GOT3 (cell line): ENCODE measurements at regions not wholly inside any gene's neighbourhood (a gene's known extent, or its start where the extent isn't known, plus 50 kb on each side); places are given as distances from the start of the nearest gene placed in this dataset.
"Not testable (repeated sequence)": the region's sequence is repeated elsewhere in the genome, so short reads cannot be mapped to it uniquely, and the experiment has no call there.

ENCODE experiments used
- DNase-seq: peaks from one replicate; lab custom pipeline; 2025; ENCODE audit warnings: mixed read lengths; lab: John Stamatoyannopoulos, UW

DNA sequence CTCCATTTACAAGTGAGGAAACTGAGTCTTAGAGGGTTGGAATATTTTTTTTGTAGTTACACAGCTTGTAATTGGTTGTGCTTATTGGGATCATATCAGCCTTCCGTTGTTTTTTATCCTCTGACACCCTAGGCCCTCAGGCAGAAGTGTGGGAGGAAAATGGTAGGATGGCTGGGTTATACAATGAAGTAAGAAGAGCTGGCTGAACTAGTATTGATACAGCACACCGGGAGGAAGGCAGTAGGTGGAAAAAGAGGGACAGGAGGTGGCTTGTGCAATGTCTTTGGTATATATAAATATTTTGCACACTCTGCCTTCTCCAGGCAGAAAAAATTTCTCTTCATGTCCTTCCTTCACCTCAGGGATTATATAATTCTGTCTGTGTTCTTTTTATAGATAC is 214.3 kb upstream of the SGO1 start:
- no peak for DNase-seq

DNA sequence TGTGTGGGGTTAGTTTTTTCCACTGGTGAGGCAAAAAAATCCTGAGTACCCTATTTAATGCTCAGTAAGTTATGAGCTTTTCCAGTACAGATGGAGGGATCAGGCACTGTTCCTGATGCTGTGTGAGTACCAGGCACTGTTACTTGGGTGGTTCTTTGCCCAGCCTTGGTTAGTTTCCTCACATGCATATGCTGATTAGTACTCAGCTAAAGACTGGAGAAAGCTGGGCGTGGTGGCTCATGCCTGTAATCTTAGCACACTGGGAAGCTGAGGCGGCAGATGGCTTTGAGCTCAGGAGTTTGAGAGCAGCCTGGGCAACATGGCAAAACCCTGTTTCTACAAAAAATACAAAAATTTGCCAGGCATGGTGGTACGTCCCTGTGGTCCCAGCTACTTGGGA is 210.3 kb upstream of the SGO1 start:
- no peak for DNase-seq

DNA sequence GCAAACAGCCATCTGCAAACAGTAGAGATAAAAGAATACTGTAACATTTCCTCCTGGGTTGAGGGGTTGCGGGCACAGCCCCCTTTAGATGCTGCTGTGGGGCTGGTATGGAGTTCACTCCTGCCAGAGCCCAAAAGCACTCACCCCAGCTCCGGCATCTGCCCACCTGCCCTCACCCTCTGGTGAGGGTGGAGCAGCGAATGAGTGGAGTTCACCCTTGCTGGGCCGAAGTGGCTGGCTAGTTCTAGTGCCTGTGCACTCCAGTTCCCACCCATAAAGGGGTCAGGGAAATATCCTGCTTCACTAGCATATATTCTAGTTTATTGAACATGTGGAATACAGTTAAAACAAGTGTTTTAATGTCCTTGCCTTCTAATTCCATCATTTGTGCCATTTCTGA is 209.7 kb upstream of the SGO1 start:
- no peak for DNase-seq

DNA sequence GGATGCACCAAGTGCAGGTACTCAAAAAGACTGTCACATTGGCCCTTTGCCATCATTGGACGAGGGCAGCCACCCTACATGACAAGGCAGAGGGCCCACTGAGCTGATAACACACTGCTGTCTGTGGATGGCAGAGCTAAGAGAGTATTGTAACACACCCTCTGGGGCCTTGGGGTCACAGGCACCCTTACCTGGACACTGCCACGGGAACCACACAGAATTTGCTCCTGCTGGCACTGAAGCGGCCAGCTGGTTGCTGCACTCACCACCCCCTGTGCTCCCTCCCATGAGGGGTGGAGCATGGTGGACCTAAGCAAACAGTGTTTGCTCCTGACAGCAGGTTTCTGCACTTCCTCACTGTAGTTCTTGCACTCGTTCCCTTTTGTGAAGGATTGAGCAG is 208.2 kb upstream of the SGO1 start:
- DNase-seq: no peak

DNA sequence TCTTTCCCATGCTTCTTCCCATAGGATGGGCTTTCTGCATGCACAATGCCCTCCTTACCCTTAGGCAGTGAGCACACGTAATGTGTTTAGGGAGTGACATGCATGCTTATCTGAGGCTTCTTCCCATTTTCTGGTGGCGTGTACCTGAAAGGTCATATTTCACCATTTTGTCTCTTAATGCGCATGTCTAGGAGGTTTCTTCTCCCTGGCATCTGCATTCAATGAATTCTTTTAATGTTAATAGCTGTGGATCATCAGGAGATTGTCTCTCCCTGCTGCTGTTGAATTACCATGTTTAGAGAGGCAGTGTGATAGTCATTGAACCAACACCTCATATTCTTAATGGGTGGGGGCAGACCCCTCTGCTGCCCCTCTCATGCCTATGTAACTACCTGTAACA is 205.6 kb upstream of the SGO1 start:
- no peak for DNase-seq

DNA sequence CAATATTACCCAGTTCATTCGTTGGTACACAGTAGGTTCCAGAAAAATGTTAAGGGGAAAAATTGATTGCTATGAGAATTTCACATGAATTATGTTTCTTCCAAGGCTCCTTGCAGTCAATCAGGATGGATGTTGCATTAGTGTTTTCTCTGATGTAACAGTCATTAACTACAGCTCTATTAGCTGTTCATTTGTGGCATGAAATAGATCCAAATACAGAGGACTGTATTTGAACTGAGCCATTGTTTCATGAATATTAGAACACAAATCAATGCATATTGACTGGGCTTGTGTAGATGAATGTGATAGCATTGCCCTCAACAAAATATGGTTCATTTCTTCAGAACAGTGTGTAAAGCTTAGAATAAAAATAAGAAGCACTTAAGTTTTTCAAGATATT is 203.0 kb upstream of the SGO1 start:
- no peak for DNase-seq

DNA sequence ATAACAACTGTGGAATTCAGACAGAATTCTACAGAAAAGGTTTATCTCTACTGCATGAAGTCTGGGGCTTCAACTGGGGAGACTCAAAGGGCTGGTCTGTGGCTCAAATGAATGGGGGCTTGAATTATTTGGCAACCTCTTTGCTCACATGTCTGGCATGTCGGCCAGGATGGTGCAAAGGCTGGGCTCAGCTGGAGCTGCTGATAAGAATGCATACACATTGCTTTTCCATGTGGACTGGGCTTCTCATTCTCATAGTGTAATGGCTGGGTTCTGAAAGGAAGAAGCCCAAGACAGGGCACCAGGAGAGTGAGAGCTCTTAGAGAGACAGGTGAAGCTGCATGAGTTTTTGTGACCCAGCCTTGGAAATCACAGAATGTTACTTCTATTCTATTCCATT is 194.3 kb upstream of the SGO1 start:
- no peak for DNase-seq

DNA sequence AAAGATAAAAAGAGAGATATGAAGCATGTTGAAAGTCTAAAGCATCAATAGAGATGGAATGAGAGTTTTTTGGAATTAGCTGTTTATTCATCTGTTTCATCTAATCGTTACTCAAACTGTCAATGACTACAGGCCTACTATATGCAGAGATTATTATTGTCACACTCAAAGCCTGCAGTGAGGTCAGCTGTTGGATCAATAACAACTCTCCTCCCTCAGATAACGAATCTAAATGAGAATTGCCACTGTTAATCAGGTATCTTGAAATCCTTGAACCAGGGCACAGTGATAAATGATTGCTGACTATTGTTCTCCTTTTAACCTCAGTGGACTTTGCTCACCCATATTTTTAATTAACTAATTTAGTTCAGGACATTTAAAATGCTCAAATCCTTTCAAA is 192.3 kb upstream of the SGO1 start:
- no peak for DNase-seq

DNA sequence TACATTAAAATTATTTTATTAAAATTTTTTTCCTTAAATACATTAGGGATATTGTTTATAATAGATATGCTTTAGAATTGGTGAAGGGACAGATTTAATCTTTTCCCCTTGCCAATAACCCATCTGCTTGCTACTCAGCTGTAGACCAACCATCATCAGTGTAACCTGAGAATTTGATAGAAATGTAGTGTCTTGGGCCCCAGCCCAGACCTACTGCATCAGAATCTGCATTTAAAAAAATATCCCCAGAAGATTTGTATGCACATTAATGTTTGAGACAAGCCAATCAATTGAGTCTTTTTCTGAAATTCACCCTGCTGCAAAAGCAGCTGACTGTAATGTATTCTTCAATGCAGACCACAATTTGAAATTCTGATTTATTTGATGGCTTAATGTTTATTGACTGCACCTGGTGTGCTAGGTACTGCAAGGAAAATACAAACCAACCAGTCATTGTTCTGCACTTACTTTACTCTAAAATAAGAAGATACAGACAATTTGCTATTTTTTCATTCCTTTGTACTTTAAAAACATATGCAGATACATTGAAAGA is 190.7 kb upstream of the SGO1 start:
- DNase-seq: no peak

DNA sequence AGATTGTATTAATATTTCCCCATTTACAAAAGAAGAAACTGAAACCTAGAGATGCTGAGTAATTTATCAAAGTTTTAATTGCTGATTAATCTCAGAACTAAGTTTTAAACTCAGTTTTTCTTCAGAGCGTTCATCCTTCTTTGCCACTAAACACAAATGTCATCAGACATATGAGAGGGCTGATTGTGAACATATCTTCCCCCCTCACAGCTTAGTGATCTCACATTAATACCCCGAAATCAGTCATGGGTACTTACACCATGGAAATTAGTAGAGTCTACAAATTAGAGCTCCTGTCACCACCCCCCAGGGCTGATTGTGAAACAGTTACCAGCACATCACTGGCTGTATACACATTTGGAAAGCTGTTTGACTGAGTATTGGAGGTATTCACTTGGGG is 189.3 kb upstream of the SGO1 start:
- DNase-seq: no peak

DNA sequence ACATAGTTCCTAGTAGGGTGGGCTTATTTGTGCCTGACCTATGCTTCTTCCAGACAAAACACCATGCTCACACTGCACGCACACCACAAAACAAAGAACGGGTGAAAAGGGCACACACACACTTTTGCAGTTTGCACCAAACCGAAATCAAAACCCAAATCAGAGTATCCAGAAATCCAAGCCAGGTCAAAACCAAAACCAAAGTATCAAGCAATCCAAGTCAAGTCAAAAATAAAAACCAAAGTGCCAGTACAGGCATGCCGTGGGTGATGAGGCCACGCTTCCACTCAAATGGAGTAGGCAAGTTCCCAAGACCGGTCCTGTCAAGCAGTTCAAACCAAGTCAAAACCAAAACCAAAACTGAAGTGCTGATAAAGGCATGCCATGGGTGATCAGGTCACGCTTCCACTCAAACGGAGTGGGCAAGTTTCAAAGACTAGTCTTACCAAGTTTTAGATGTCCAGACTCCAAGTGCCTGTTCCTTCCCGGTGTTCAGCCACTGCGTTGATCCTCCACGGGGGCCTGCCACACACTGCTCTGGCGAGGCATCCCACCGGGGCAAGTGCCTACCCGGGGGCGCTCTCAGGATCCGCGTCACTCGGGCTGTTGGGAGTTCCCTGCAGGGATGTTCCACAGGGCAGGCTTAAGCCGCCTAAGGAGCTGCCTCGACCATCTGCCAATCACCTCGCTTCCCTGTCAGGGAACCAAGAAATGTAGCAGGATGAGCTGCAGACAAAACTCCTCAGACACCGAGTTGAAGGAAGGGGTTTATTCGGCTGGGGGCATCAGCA is 184.5 kb upstream of the SGO1 start:
- DNase-seq: not testable (repeated sequence)

DNA sequence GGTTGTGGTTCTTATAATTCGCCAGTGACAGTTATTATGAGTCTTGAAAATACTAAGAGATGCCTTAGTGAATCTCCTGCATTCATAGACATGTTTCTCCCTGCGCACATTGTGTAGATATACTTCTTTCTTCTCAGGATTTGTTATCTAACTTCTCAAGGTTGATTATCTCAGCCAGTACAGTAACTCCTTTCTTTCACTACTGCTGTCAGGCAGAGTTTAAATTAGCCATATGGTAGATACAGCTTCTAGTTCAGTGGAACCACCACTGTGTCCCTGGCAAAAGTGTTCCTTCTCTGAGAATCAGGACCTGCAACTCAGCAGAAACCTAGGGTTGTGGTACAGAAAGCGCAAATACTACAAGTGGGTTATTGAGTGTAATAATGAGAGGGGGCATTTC is 175.0 kb upstream of the SGO1 start:
- DNase-seq: no peak

DNA sequence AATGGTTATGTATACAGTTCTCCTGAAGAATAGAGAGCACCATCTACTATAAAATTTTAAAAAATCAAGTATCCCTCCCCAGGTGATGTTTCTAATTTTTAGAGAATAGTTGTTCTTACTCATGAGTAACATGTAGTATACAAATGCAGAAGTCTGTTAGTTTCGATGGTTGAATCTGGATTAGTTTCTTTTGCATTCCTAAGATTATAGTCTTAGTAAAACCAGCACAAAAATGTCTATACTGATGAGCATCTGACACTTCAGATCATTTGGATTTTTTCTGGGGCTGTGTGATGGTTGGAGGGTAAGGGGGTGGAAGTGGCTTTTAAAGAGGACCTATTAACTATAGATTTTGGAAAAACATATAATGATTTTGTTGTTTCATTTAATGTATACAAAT is 167.3 kb upstream of the SGO1 start:
- DNase-seq: no peak

DNA sequence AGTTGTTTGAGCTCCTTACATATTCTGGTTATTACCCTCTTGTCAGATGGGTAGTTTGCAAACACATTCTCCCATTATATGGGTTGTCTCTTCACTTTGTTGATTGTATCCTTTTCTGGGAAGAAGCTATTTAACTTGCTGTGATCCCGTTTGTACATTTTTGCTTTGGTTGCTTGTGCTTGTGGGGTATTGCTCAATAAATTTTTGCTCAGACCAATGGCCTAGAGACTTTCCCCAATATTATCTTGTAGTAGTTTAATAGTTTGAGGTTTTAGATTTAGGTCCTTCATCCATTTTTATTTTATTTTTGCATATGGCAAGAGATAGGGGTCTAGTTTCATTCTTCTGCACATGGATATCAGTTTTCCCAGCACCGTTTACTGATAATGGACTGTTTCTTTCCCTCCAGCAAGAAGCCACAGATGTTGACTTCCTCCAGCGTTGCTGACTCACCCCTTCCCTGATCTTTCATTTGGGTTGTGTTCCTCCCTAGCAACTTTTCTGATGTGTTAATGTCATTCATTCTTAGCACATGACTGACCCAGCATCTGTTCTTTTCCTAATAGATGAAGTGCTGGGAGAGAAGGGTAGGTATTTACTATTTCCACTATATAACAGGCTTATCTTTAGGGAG is 166.7 kb upstream of the SGO1 start:
- DNase-seq: no peak

DNA sequence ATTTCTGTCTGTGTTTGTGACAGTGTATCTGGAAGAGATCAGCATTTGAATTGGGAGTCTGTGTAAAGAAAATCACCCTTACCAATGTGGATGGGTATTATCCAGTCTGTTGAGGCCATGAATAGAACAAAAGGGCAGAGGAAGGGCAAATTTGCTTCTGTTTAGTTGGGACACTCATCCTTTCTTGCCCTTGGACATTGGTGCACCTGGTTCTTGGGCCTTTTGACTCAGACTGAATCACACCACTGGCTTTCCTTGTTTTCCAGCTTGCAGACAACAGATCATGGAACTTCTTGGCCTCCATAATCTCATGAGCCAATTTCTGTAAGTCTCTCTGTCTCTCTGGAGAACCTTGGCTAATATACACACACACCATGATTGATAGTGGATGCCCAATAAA is 164.4 kb upstream of the SGO1 start:
- no peak for DNase-seq

DNA sequence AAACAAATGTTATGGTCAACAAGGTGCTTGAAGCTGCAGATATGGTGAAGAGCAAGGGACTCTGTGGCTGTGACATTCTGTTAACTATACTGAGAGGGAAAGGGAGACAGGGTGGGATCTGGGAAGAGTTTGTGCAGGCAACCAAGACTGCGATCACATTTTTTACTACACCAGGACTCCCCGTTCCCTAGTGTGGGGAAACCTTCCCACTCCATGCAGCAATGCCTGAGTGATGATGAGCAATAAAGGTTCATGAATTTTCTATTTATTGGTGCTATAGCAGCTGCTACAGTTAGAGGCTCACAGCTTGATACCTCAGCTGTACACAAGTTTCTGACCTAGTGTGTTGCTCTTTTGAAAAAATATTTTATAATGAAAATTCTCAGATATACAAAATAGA is 160.9 kb upstream of the SGO1 start:
- no peak for DNase-seq

DNA sequence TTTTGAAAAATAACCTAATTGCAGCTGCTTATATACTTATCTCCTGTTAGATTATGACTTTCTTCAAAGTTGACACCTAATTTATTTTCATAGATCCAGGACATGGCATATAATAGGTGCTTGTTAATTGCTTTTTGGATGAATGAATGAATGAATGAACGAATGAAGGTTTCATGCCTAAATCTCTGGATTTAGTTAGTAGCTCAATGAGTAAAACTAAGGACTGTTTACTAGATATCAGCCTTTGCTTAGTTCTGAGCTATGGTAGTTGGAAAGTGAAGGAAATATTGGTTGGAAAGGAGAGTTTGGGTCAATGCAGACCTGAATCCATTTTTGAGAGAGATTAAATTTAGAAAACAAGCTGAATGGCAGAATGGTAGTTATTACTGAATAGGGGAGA is 160.4 kb upstream of the SGO1 start:
- DNase-seq: no peak

DNA sequence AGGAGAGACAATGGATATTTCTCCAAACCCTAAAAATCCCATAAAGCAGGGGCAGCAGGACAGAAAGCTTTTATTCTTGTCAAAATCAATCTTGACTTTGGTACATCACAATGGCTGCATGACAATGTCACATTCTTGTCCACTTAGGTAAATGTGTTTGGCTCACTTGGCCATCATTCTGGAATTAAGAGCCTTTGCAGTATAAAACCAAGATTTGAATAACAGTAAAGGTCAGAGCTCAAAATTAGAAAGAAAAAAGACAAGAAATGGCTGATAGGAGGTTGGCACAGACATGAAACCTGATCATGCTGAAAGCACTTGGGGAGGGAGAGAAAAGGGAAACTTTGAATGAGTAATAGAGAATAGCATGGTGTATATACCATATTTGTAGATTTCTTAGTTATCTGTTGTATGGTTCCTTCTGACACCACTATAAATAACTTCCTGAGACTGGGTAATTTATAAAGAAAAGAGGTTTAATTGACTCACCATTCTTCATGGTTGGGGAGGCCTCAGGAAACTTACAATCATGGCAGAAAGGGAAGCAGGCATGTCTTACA is 158.5 kb upstream of the SGO1 start:
- DNase-seq: no peak

DNA sequence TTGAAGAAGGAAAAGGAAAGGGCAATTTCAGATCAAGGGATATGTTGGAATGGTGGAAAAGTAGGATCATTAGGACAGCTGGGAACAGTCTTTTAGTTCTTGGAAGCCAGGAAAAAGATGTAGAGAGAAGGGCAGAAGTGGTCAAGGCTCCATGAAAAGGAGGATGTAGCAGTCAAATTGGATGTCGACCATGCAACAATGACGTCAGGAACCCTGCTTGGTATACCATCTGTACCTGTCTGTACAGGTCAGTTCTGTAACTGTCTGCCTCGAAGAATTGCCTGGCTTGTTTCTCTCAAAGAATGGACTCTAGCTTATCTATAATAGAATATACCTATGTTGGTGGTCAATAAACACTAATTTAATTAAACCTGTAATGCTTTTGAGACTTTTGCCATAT is 157.8 kb upstream of the SGO1 start:
- no peak for DNase-seq

DNA sequence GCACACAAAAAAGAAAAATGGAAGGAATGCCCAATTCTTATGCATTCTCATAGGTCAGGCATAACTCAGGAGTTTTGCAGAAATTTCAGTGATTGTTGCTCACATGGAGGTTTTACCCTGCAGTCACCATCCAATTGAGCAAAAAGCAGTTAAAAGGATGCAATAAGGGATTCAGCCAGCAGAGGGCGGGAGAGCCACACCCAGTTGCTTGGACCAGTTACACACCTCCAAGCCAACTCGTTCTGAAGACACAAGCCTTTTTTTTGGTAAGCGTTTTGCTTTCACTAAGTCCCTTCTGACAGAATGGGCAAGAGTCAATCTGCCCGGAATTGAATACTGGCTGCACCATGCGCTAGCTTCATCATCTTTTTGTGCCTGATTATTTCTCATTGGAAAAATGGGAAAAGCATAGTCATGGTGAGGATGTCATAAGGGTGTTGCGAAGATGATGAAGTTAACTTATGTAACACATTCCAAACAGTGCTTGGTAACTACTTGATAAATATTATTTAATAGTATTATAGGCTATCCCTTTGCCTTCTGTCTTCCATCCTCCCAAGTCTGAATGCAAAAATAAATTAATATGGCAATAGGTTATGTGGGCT is 154.4 kb upstream of the SGO1 start:
- DNase-seq: peak; percentile 8

DNA sequence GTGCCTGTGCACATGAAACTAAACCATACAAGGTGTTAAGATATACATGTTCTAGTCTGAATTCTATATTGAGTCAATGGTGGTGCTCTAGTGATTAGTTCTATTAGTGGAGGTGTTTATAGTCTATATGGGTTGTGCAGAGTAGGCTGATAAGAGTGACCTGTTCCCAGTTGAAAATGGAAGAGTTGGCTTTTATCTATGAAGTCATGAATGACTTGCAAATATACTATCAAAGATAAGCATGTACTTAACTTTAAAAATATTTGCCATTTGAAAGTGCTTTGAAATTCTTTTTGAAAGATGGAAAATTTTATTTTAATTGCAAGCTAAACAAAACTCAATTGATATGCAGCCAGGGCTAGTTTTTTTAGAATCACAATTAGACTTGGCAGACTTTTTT is 150.6 kb upstream of the SGO1 start:
- no peak for DNase-seq

DNA sequence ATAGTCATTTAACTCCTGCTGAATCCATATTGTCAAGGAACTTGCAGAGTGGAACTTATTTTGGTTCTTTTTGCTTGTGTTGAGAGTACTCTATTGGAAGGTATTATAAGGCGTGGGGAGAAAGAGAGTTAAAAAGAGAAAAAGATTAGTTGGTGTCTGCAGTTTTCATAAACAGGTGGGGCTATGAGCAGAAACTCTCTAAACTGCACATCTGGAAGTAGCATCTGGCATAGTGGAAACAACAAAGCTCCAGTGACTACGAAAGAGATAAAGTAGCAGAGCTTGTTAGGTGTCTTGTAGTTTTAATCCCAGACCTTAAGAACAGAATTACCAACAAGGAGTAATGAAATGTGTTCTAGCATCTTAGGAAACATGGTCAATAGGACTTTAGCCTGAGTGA is 148.8 kb upstream of the SGO1 start:
- DNase-seq: no peak

DNA sequence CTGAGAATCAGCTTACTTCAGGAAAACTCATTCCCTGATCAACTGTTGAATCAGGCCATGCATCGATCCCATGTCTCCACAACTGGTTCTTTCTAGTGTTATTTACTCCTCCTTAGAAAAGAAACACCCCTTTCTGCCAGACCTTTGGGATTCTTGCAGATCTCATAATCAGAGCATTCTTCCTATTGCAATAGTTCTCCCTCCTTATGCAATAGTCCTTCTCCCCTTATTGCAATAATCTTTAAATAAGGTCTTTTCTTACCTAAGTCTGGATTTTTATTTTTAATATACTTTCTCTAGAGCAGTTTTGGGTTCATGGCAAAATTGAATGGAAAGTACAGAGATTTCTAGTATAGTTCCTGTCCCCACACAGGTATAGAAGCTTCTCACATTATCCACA is 141.9 kb upstream of the SGO1 start:
- DNase-seq: no peak
